ENCODE measurements at regions not wholly inside any gene's neighbourhood (a gene's known extent, or its start where the extent isn't known, plus 50 kb on each side); places are given as distances from the start of the nearest gene placed in this dataset.

DNA sequence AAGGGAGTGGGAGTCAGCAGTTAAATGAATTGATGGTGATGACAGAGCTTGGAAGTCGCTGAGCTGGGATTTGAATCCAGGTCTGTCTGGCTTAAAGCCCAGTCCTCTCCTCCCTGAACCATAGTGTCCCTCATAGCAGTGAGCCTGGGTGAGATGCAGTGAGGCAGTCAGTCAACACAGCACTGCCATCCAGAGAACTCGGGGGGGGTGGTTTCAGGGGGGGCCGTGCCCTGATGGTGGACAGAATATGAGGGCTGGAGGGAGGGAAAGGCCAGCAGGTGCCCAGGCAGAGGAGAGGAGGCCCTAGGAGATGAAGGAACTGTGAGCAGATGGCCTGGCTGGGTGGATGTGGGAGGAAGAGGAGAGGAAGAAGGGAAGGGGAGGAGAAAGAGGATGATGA is 405.6 kb downstream of the PTPRU start:
- ChIA-PET POLR2A (interaction anchor here (1.6 kb wide), 1 partner anchor 27 kb away, joined by 3 read pairs; no protein-coding TSS in a partner anchor), CTCF (no interaction called here), RAD21 (ENCODE audit: low non-redundant PET in 1 of 2, low total read pairs in 2 of 2, uncharacterized antibody in 2 of 2, unreplicated experiment in 2 of 2) (no interaction called here)
- Histone ChIP-seq H3K27me3 (ENCODE audit: insufficient read depth, low read length) (no peaks in the 10 kb centered on the region), H3K79me2 (ENCODE audit: insufficient read depth, low read length) (no peaks in the 10 kb centered on the region), H3K27ac (ENCODE audit: low read depth, low read length) (no peak overlapping the region), H3K9ac (ENCODE audit: low read length) (no peak overlapping the region), H3K4me3 (replicated peaks in 1 of 2; ENCODE audit: low read depth in 1 of 2, low read length in 2 of 2) (no peak overlapping the region), H3K9me3 (ENCODE audit: control insufficient read depth in 1 of 2, insufficient read depth in 1 of 2, low read depth in 1 of 2, low read length in 2 of 2) (no peaks in the 10 kb centered on the region), H3K9me2 (ENCODE audit: insufficient read depth) (no peaks in the 10 kb centered on the region), H3K36me3 (ENCODE audit: control insufficient read depth in 1 of 2, insufficient read depth in 2 of 2, low read length in 2 of 2) (no peaks in the 10 kb centered on the region), H3K4me1 (ENCODE audit: control insufficient read depth in 1 of 2, insufficient read depth in 2 of 2, low read length in 2 of 2) (peaks cover 20 to 34% of the 10 kb centered on the region in 2 experiments), H2AFZ (ENCODE audit: low read depth, low read length, poor library complexity, severe bottlenecking) (no peak overlapping the region), H3K4me2 (ENCODE audit: low read length) (no peak overlapping the region), H4K20me1 (ENCODE audit: insufficient read depth) (no peaks in the 10 kb centered on the region)
- intact Hi-C loops (cut with micrococcal nuclease), result no loop called here
- no TSS peak for BruUV-seq (replicated peaks)
- TF ChIP-seq YY1 (IDR thresholded peaks at IDR 0.05; ENCODE audit: extremely low read depth, insufficient replicate concordance, low read depth, low read length) (no peak), EZH2phosphoT487 (IDR thresholded peaks at IDR 0.05; ENCODE audit: borderline replicate concordance) (no peak), JUND (IDR thresholded peaks at IDR 0.05) (no peak), SP1 (IDR thresholded peaks at IDR 0.05; ENCODE audit: low read depth) (no peak), POLR2AphosphoS5 (IDR thresholded peaks at IDR 0.05; ENCODE audit: low read depth, low read length) (no peak), ZFX (IDR thresholded peaks at IDR 0.05) (no peak), ELF1 (IDR thresholded peaks at IDR 0.05; ENCODE audit: borderline replicate concordance, low read depth) (no peak), CBX3 (IDR thresholded peaks at IDR 0.05; ENCODE audit: low read depth) (no peak), POLR2A (IDR thresholded peaks at IDR 0.05; ENCODE audit: borderline replicate concordance, extremely low read depth, insufficient read depth, insufficient read length) (no peak)
- TF ChIP-seq, protein P1, sequence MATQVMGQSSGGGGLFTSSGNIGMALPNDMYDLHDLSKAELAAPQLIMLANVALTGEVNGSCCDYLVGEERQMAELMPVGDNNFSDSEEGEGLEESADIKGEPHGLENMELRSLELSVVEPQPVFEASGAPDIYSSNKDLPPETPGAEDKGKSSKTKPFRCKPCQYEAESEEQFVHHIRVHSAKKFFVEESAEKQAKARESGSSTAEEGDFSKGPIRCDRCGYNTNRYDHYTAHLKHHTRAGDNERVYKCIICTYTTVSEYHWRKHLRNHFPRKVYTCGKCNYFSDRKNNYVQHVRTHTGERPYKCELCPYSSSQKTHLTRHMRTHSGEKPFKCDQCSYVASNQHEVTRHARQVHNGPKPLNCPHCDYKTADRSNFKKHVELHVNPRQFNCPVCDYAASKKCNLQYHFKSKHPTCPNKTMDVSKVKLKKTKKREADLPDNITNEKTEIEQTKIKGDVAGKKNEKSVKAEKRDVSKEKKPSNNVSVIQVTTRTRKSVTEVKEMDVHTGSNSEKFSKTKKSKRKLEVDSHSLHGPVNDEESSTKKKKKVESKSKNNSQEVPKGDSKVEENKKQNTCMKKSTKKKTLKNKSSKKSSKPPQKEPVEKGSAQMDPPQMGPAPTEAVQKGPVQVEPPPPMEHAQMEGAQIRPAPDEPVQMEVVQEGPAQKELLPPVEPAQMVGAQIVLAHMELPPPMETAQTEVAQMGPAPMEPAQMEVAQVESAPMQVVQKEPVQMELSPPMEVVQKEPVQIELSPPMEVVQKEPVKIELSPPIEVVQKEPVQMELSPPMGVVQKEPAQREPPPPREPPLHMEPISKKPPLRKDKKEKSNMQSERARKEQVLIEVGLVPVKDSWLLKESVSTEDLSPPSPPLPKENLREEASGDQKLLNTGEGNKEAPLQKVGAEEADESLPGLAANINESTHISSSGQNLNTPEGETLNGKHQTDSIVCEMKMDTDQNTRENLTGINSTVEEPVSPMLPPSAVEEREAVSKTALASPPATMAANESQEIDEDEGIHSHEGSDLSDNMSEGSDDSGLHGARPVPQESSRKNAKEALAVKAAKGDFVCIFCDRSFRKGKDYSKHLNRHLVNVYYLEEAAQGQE (IDR thresholded peaks at IDR 0.05; ENCODE audit: low read depth), result no peak
- TF ChIP-seq, protein P2, sequence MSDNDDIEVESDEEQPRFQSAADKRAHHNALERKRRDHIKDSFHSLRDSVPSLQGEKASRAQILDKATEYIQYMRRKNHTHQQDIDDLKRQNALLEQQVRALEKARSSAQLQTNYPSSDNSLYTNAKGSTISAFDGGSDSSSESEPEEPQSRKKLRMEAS (IDR thresholded peaks at IDR 0.05), result no peak
- TF ChIP-seq, protein P3, sequence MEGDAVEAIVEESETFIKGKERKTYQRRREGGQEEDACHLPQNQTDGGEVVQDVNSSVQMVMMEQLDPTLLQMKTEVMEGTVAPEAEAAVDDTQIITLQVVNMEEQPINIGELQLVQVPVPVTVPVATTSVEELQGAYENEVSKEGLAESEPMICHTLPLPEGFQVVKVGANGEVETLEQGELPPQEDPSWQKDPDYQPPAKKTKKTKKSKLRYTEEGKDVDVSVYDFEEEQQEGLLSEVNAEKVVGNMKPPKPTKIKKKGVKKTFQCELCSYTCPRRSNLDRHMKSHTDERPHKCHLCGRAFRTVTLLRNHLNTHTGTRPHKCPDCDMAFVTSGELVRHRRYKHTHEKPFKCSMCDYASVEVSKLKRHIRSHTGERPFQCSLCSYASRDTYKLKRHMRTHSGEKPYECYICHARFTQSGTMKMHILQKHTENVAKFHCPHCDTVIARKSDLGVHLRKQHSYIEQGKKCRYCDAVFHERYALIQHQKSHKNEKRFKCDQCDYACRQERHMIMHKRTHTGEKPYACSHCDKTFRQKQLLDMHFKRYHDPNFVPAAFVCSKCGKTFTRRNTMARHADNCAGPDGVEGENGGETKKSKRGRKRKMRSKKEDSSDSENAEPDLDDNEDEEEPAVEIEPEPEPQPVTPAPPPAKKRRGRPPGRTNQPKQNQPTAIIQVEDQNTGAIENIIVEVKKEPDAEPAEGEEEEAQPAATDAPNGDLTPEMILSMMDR (IDR thresholded peaks at IDR 0.05 in 2 of 3, conservative IDR thresholded peaks at IDR 0.05 in 1 of 3; ENCODE audit: borderline replicate concordance in 1 of 3, insufficient read depth in 1 of 3, low read depth in 2 of 3, low read length in 2 of 3), result no peak
- ATAC-seq (no peak), DNase-seq (ENCODE audit: low read depth, low spot score) (no peak)

Data from HCT116 (cell line).